Brain microvascular endothelial cell (primary cell): ENCODE measurements at regions not wholly inside any gene's neighbourhood (a gene's known extent, or its start where the extent isn't known, plus 50 kb on each side); places are given as distances from the start of the nearest gene placed in this dataset.
A peak's percentile ranks its signal among the peaks of the same experiment; 100 is the strongest.

Experiments
- DNase-seq: peaks from one replicate; pipeline ENCODE4 v3.0.0-alpha.2; 2020
- H3K27ac ChIP-seq: fragments of 250-450 bp; sonication (Bioruptor Pico); 2 replicates; pipeline ENCODE4 v1.5.1; 2020; ENCODE audit warnings: mild to moderate bottlenecking, moderate library complexity
- H3K27me3 ChIP-seq: fragments of 250-450 bp; sonication (Bioruptor Pico); replicated peaks from 2 replicates; pipeline ENCODE4 v1.5.1; 2020; ENCODE audit warnings: mild to moderate bottlenecking
- H3K36me3 ChIP-seq: fragments of 250-450 bp; sonication (Bioruptor Pico); replicated peaks from 2 replicates; pipeline ENCODE4 v1.5.1; 2020; ENCODE audit warnings: mild to moderate bottlenecking
- H3K4me3 ChIP-seq: 2 replicates; pipeline ENCODE4 v1.5.1; 2011; ENCODE audit warnings: low read depth, mild to moderate bottlenecking, control low read depth, low read length, moderate library complexity
- in situ Hi-C: cut with HindIII; loops from 2 replicates; pipeline ENCODE4 v1.10.0; 2017; ENCODE audit warnings: low sequenced_read_pairs, low pct_ligation_motif_present
- TF ChIP-seq, protein P1 (sequence below): IDR thresholded peaks from 2 replicates; pipeline ENCODE4 v1.5.1; 2011; ENCODE audit warnings: low read depth, mild to moderate bottlenecking, moderate library complexity, low read length, control low read depth, inconsistent platforms; ENCODE audit errors: missing control alignments

DNA sequence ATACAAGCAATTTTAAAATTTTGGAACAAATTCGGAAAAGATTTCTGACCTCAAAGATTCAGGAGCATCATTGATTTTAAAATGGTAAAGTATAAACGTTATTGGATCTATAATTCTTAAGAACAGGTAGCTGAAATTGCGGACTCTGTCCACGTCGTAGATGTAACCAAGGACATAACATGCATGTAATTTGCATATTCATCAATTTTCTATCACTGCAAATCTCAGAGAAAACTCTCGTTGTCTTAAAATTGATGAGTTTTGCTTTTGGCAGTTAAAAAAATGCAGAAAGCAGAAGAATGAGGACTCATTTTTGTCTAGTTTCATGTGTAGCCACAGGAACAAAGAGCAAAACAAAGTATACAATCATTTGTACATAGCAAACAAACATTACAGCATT, 1094.4 kb downstream of the SI start:
- TF ChIP-seq, protein P1, sequence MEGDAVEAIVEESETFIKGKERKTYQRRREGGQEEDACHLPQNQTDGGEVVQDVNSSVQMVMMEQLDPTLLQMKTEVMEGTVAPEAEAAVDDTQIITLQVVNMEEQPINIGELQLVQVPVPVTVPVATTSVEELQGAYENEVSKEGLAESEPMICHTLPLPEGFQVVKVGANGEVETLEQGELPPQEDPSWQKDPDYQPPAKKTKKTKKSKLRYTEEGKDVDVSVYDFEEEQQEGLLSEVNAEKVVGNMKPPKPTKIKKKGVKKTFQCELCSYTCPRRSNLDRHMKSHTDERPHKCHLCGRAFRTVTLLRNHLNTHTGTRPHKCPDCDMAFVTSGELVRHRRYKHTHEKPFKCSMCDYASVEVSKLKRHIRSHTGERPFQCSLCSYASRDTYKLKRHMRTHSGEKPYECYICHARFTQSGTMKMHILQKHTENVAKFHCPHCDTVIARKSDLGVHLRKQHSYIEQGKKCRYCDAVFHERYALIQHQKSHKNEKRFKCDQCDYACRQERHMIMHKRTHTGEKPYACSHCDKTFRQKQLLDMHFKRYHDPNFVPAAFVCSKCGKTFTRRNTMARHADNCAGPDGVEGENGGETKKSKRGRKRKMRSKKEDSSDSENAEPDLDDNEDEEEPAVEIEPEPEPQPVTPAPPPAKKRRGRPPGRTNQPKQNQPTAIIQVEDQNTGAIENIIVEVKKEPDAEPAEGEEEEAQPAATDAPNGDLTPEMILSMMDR, result no peak
- H3K36me3 ChIP-seq, result no peaks in the 10 kb centered on the region
- H3K27me3 ChIP-seq, result no peaks in the 10 kb centered on the region
- in situ Hi-C loops, result no loop called here
- no peak overlapping the region for H3K27ac ChIP-seq
- DNase-seq, result no peak
- H3K4me3 ChIP-seq, result no peak overlapping the region

DNA sequence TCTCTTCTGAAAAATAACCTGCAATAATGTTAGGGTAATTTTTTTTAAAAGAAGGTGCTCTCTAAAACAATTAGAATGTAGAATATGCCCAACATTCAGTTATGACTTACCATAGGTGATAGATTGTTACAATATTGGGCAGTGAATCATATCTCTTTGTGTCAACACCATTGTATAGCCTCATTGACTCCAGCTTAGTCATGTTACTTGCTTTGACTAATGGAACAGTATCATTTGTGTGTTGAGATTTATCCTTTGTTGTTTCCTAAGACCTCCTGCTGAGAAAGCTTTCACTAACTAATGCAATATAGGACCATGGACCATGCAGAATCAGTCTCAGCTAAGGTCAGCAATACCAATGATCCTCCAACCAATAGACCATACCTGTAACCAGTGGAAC, 1106.4 kb downstream of the SI start:
- in situ Hi-C loops, result no loop called here
- TF ChIP-seq, protein P1, result no peak
- H3K27ac ChIP-seq, result no peak overlapping the region

DNA sequence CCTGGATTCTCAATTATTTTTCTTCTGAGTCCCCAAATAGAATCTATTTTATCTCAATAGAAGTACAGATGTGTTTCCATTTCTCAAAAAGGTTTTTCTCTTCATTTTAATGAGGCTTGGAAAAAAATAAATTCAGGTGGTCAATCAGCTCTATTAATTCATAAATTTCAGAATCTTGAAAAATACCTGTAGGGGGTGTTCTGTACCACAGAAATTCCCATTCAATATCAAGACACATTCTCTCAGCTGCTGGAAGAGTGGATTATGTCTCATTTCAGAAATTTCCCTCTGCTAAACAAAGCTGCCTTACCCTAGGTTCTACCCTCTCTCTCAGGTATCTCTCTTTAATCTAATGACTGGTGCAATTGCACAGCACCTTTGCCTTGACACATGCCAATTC, 1121.2 kb downstream of the SI start:
- H3K27ac ChIP-seq, result no peak overlapping the region
- H3K36me3 ChIP-seq, result no peaks in the 10 kb centered on the region
- no peaks in the 10 kb centered on the region for H3K27me3 ChIP-seq
- in situ Hi-C loops, result no loop called here
- TF ChIP-seq, protein P1, result no peak
- no peak overlapping the region for H3K4me3 ChIP-seq
- DNase-seq, result no peak

More for the DNA sequence above, 1106.4 kb downstream of the SI start:
- DNase-seq, result no peak
- no peaks in the 10 kb centered on the region for H3K27me3 ChIP-seq
- no peaks in the 10 kb centered on the region for H3K36me3 ChIP-seq
- no peak overlapping the region for H3K4me3 ChIP-seq

DNA sequence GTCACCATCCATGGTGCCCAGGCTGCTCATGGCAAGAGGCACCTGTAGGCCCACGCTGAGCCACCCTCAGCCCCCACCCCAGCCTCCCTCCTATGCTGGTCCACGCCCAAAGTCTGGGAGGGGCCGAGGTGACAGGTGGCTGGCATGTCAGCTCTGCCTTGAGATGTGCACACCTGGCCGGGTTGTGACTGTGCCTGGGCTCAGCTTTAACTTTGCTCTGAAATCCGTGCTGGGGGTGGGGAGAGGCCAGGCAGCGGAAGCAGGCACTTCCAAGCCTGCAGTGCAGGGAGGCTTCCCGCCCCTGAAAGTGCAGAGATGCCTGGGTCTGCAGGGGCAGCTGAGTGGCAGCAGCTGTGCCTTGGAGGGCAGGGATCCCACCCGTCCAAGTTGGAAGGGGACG, 1124.8 kb downstream of the SI start:
- H3K4me3 ChIP-seq, result no peak overlapping the region
- no peaks in the 10 kb centered on the region for H3K36me3 ChIP-seq
- in situ Hi-C loops, result no loop called here
- TF ChIP-seq, protein P1, result no peak
- H3K27me3 ChIP-seq, result no peaks in the 10 kb centered on the region
- H3K27ac ChIP-seq, result no peak overlapping the region
- no peak for DNase-seq

DNA sequence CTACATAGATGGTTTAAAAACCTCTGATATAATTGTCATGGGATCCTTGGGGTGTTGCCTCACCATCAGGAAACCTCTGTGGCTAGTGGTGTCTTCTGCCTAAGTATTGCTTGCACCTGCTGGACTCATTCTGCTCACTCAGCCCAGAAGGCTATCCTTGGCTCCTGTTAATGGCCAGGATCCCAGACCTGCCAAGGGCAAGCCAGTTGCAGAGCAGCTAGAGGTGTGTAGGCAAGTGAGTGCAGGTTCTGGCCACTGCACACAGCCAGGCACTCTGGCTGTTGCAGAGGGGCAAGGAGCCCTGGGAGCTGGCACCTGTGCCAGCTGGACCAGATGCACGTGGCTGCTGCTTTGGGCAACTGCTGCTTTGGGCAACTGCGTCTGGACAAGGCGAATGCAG, 1125.8 kb downstream of the SI start:
- in situ Hi-C loops, result no loop called here
- TF ChIP-seq, protein P1, result no peak
- Histone ChIP-seq H3K27me3 (no peaks in the 10 kb centered on the region), H3K4me3 (no peak overlapping the region), H3K36me3 (no peaks in the 10 kb centered on the region), H3K27ac (no peak overlapping the region)
- DNase-seq, result no peak

DNA sequence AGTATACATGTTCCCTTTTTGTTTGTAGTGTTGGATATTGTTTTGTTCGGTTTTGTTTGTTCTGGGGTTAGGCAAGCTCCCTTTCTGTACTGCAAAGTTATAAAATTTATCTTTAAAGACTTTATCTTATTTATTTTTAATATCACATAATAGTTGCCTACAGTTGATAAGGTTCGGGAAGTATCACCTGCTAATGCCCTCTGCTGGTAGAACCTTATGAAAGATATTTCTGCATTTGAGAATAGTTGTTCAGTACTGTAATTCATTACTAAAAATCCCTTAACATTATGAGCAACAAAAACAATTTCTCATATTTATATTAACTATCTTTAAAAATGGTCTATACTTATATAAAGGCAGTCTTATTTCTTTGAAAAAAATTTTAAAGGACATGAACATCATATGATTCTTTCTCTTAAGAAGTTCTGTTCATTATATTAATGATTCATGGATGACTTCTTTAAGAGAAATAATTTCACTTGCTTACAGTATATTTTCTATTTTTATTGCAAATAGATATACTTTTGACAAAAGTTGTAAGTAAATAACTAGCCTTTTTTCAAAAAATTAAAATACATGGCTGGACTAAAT, 1126.8 kb downstream of the SI start:
- DNase-seq, result no peak
- TF ChIP-seq, protein P1, result peak; percentile 39
- Histone ChIP-seq H3K4me3 (no peak overlapping the region), H3K27ac (no peak overlapping the region), H3K27me3 (no peaks in the 10 kb centered on the region), H3K36me3 (no peaks in the 10 kb centered on the region)
- in situ Hi-C loops, result no loop called here
